ENCODE measurements at regions not wholly inside any gene's neighbourhood (a gene's known extent, or its start where the extent isn't known, plus 50 kb on each side); places are given as distances from the start of the nearest gene placed in this dataset.

- TF ChIP-seq CTCF (IDR thresholded peaks at IDR 0.05; ENCODE audit: borderline replicate concordance, extremely low read depth, low read length, poor library complexity, severe bottlenecking) (no peak), EZH2 (IDR thresholded peaks at IDR 0.05; ENCODE audit: borderline replicate concordance, low read depth, low read length, severe bottlenecking) (no peak)
Observed at GRCh38 chr4:56731857-56732256, 50.8 kb upstream of the HOPX start.
